ENCODE measurements at regions not wholly inside any gene's neighbourhood (a gene's known extent, or its start where the extent isn't known, plus 50 kb on each side); places are given as distances from the start of the nearest gene placed in this dataset.

GRCh38 chr2:207477896-207478295, 51.9 kb upstream of the CREB1 start:
- Histone ChIP-seq H3K79me2 (ENCODE audit: control insufficient read depth, insufficient read depth, low read length) (no peaks in the 10 kb centered on the region), H3K4me3 (no peak overlapping the region), H3K9ac (ENCODE audit: insufficient read depth in 1 of 2, low read depth in 2 of 2, low read length in 2 of 2) (no peak overlapping the region), H3K4me2 (ENCODE audit: insufficient read depth, low read length) (no peak overlapping the region), H3K36me3 (ENCODE audit: control insufficient read depth, insufficient read depth, low read length) (no peaks in the 10 kb centered on the region), H2AFZ (ENCODE audit: low read depth, low read length) (no peak overlapping the region), H4K20me1 (replicated peaks; ENCODE audit: control insufficient read depth, insufficient read depth, low read length) (no peaks in the 10 kb centered on the region), H3K4me1 (replicated peaks in 1 of 2; ENCODE audit: control insufficient read depth in 2 of 2, insufficient read depth in 2 of 2, low read length in 2 of 2) (peaks cover 0 to 6% of the 10 kb centered on the region in 2 experiments; a peak in 2 of 5 replicates), H3K9me3 (replicated peaks; ENCODE audit: control insufficient read depth, insufficient read depth, low read depth, low read length) (no peaks in the 10 kb centered on the region), H3K9me1 (ENCODE audit: control insufficient read depth, insufficient read depth, low read length) (no peaks in the 10 kb centered on the region), H3K27me3 (ENCODE audit: control insufficient read depth in 2 of 2, insufficient read depth in 2 of 2, low read length in 2 of 2) (no peaks in the 10 kb centered on the region), H3K27ac (ENCODE audit: extremely low read depth, low read depth, low read length) (no peak overlapping the region)
- no peak for ATAC-seq
- no peak for FAIRE-seq
- DNase-seq (ENCODE audit: extremely low read depth in 1 of 4, low spot score in 3 of 4) = no peak
- POLR2A ChIA-PET = no interaction called here
- intact Hi-C loops (cut with micrococcal nuclease) = loop anchor here (5.0 to 10.0 kb wide), 4 partner anchors 243 to 923 kb away; no protein-coding TSS in a partner anchor
- 19% methylated on average over 4 of the region's 5 CpGs for WGBS (ENCODE audit: insufficient coverage, low coverage, missing lambda C conversion rate)
- CTCF ChIA-PET (ENCODE audit: low intra/inter-chr PET ratio) = no interaction called here
- TF ChIP-seq TARDBP (IDR thresholded peaks at IDR 0.05) (no peak), USF1 (CRISPR knock-in tag; IDR thresholded peaks at IDR 0.05) (no peak), NR1H2 (CRISPR knock-in tag; IDR thresholded peaks at IDR 0.05) (no peak), HNRNPLL (IDR thresholded peaks at IDR 0.05; ENCODE audit: low read depth, low read length, poor library complexity, severe bottlenecking) (no peak), PCBP1 (IDR thresholded peaks at IDR 0.05; ENCODE audit: low read depth, low read length, poor library complexity, severe bottlenecking) (no peak), POLR3G (IDR thresholded peaks at IDR 0.05; ENCODE audit: extremely low read depth, insufficient read length, insufficient replicate concordance) (no peak), ZNF511 (CRISPR knock-in tag; IDR thresholded peaks at IDR 0.05) (no peak), ATF1 (CRISPR knock-in tag; IDR thresholded peaks at IDR 0.05) (no peak), ATF1 (tag; IDR thresholded peaks at IDR 0.05) (no peak), GTF2B (IDR thresholded peaks at IDR 0.05; ENCODE audit: extremely low read depth, insufficient read length) (no peak), CTCF (IDR thresholded peaks at IDR 0.05 in 2 of 3, conservative IDR thresholded peaks at IDR 0.05 in 1 of 3; ENCODE audit: insufficient read depth in 2 of 3, low read depth in 1 of 3, low read length in 3 of 3) (no peak), XRCC4 (IDR thresholded peaks at IDR 0.05; ENCODE audit: extremely low read depth, insufficient read depth, insufficient read length) (no peak), HINFP (tag; conservative IDR thresholded peaks at IDR 0.05; ENCODE audit: low read depth) (no peak), MAZ (CRISPR knock-in tag; conservative IDR thresholded peaks at IDR 0.05 in 1 of 2, IDR thresholded peaks at IDR 0.05 in 1 of 2) (no peak)
- in situ Hi-C loops (cut with MboI) = loop anchor here (5.0 to 10.0 kb wide), 2 partner anchors 683 to 786 kb away; no protein-coding TSS in a partner anchor
- BruUV-seq (replicated peaks) = no TSS peak

Measured in K562 (cell line).